Endothelial cell (in vitro differentiated cells): ENCODE measurements at regions not wholly inside any gene's neighbourhood (a gene's known extent, or its start where the extent isn't known, plus 50 kb on each side); places are given as distances from the start of the nearest gene placed in this dataset.

Experiments
- DNase-seq: peaks from one replicate; pipeline ENCODE4 v3.0.0; 2021; ENCODE audit warnings: low spot score
- H3K27ac Mint-ChIP-seq: one replicate; pipeline ENCODE4 v1.8.0; 2021; ENCODE audit warnings: mixed read lengths, inconsistent platforms; ENCODE audit not compliant: unreplicated experiment
- H3K27me3 Mint-ChIP-seq: one replicate; pipeline ENCODE4 v1.8.0; 2021; ENCODE audit warnings: mild to moderate bottlenecking, moderate library complexity, mixed read lengths, inconsistent platforms; ENCODE audit not compliant: unreplicated experiment
- H3K36me3 Mint-ChIP-seq: one replicate; pipeline ENCODE4 v1.8.0; 2021; ENCODE audit warnings: mild to moderate bottlenecking, low read depth, mixed read lengths, inconsistent platforms; ENCODE audit not compliant: unreplicated experiment
- H3K4me1 Mint-ChIP-seq: one replicate; pipeline ENCODE4 v1.8.0; 2021; ENCODE audit warnings: mild to moderate bottlenecking, mixed read lengths, inconsistent platforms; ENCODE audit not compliant: unreplicated experiment
- H3K4me3 Mint-ChIP-seq: one replicate; pipeline ENCODE4 v1.8.0; 2021; ENCODE audit warnings: mild to moderate bottlenecking, mixed read lengths, inconsistent platforms; ENCODE audit not compliant: unreplicated experiment
- H3K9me3 Mint-ChIP-seq: one replicate; pipeline ENCODE4 v1.8.0; 2021; ENCODE audit warnings: mixed read lengths, inconsistent platforms; ENCODE audit not compliant: unreplicated experiment
- CTCF ChIP-seq: fragments of 200-600 bp; sonication (generic); IDR thresholded peaks from one replicate; pipeline ENCODE4 v1.5.0; 2021; ENCODE audit warnings: antibody characterized with exemption; ENCODE audit not compliant: unreplicated experiment

GRCh38 chr21:27082431-27083010 is 115.6 kb upstream of the ADAMTS5 start:
- H3K36me3 Mint-ChIP-seq = no peaks in the 10 kb centered on the region
- H3K4me1 Mint-ChIP-seq = no peaks in the 10 kb centered on the region
- TF ChIP-seq CTCF = no peak
- no peaks in the 10 kb centered on the region for H3K9me3 Mint-ChIP-seq
- H3K27ac Mint-ChIP-seq = no peak overlapping the region
- H3K4me3 Mint-ChIP-seq = no peak overlapping the region
- H3K27me3 Mint-ChIP-seq = peaks cover 4% of the 10 kb centered on the region
- no peak for DNase-seq

- no peak for TF ChIP-seq CTCF
- Mint-ChIP-seq H3K27ac (no peak overlapping the region), H3K9me3 (no peaks in the 10 kb centered on the region), H3K36me3 (no peaks in the 10 kb centered on the region), H3K27me3 (peaks cover 4% of the 10 kb centered on the region), H3K4me1 (no peaks in the 10 kb centered on the region), H3K4me3 (no peak overlapping the region)
- no peak for DNase-seq
Measured at GRCh38 chr21:27079636-27080240, 112.8 kb upstream of the ADAMTS5 start.

GRCh38 chr21:27078915-27079314 is 112.0 kb upstream of the ADAMTS5 start:
- Mint-ChIP-seq H3K27ac (no peak overlapping the region), H3K4me1 (no peaks in the 10 kb centered on the region), H3K9me3 (no peaks in the 10 kb centered on the region)

GRCh38 chr21:27077501-27077900 is 110.6 kb upstream of the ADAMTS5 start:
- H3K4me1 Mint-ChIP-seq = no peaks in the 10 kb centered on the region
- no peaks in the 10 kb centered on the region for H3K36me3 Mint-ChIP-seq
- no peak overlapping the region for H3K4me3 Mint-ChIP-seq
- no peak overlapping the region for H3K27ac Mint-ChIP-seq
- peaks cover 4% of the 10 kb centered on the region for H3K27me3 Mint-ChIP-seq
- no peak for DNase-seq
- TF ChIP-seq CTCF = no peak
- H3K9me3 Mint-ChIP-seq = no peaks in the 10 kb centered on the region

More at GRCh38 chr21:27078915-27079314, 112.0 kb upstream of the ADAMTS5 start:
- Mint-ChIP-seq H3K4me3 (no peak overlapping the region), H3K36me3 (no peaks in the 10 kb centered on the region), H3K27me3 (peaks cover 4% of the 10 kb centered on the region)
- no peak for TF ChIP-seq CTCF
- no peak for DNase-seq

- Mint-ChIP-seq H3K36me3 (no peaks in the 10 kb centered on the region), H3K27ac (no peak overlapping the region), H3K27me3 (peaks cover 4% of the 10 kb centered on the region), H3K9me3 (no peaks in the 10 kb centered on the region), H3K4me3 (no peak overlapping the region), H3K4me1 (no peaks in the 10 kb centered on the region)
- no peak for DNase-seq
- no peak for TF ChIP-seq CTCF
Measured at GRCh38 chr21:27076025-27076424, 109.1 kb upstream of the ADAMTS5 start.
